ENCODE measurements at regions not wholly inside any gene's neighbourhood (a gene's known extent, or its start where the extent isn't known, plus 50 kb on each side); places are given as distances from the start of the nearest gene placed in this dataset.

- TF ChIP-seq BHLHE40 (IDR thresholded peaks at IDR 0.05; ENCODE audit: borderline replicate concordance), result no peak
- no peak for TF ChIP-seq FOXM1 (IDR thresholded peaks at IDR 0.05; ENCODE audit: borderline replicate concordance)
- no peak for TF ChIP-seq SP1 (IDR thresholded peaks at IDR 0.05)
- no peak for TF ChIP-seq LEF1 (IDR thresholded peaks at IDR 0.05; ENCODE audit: borderline replicate concordance)
- no peak for TF ChIP-seq FOXA1 (IDR thresholded peaks at IDR 0.05)
- TF ChIP-seq FOXK2 (IDR thresholded peaks at IDR 0.05), result no peak
- no peak for TF ChIP-seq TARDBP (IDR thresholded peaks at IDR 0.05)
- no peak for TF ChIP-seq ARNT (IDR thresholded peaks at IDR 0.05)
- TF ChIP-seq NFRKB (IDR thresholded peaks at IDR 0.05), result no peak
- TF ChIP-seq SUZ12 (IDR thresholded peaks at IDR 0.05), result no peak
Measured at GRCh38 chr10:61159253-61159652, 215.3 kb upstream of the RHOBTB1 start.
